Fibroblast of villous mesenchyme (primary cell): ENCODE measurements at regions not wholly inside any gene's neighbourhood (a gene's known extent, or its start where the extent isn't known, plus 50 kb on each side); places are given as distances from the start of the nearest gene placed in this dataset.

Source experiments
- DNase-seq: peaks from one replicate; pipeline ENCODE4 v3.0.0-alpha.2; 2010; ENCODE audit warnings: low read depth
- H3K4me3 ChIP-seq: 2 replicates; pipeline ENCODE4 v1.5.1; 2011; ENCODE audit warnings: low read depth, mild to moderate bottlenecking, low read length
- TF ChIP-seq, protein P1 (sequence below): IDR thresholded peaks from 2 replicates; pipeline ENCODE4 v1.5.1; 2012; ENCODE audit warnings: low read depth, mild to moderate bottlenecking, low read length; ENCODE audit not compliant: insufficient read depth

- H3K4me3 ChIP-seq: no peak overlapping the region
- TF ChIP-seq, protein P1, sequence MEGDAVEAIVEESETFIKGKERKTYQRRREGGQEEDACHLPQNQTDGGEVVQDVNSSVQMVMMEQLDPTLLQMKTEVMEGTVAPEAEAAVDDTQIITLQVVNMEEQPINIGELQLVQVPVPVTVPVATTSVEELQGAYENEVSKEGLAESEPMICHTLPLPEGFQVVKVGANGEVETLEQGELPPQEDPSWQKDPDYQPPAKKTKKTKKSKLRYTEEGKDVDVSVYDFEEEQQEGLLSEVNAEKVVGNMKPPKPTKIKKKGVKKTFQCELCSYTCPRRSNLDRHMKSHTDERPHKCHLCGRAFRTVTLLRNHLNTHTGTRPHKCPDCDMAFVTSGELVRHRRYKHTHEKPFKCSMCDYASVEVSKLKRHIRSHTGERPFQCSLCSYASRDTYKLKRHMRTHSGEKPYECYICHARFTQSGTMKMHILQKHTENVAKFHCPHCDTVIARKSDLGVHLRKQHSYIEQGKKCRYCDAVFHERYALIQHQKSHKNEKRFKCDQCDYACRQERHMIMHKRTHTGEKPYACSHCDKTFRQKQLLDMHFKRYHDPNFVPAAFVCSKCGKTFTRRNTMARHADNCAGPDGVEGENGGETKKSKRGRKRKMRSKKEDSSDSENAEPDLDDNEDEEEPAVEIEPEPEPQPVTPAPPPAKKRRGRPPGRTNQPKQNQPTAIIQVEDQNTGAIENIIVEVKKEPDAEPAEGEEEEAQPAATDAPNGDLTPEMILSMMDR: no peak
- no peak for DNase-seq
These were observed 53.7 kb upstream of the SMAD1 start for GRCh38 chr4:145427991-145428390.

- H3K4me3 ChIP-seq: no peak overlapping the region
- TF ChIP-seq, protein P1: no peak
These were observed 54.4 kb upstream of the SMAD1 start for GRCh38 chr4:145427221-145427620.

GRCh38 chr4:145423017-145423708, 58.5 kb upstream of the SMAD1 start:
- TF ChIP-seq, protein P1: no peak
- no peak overlapping the region for H3K4me3 ChIP-seq
- no peak for DNase-seq

More at GRCh38 chr4:145427221-145427620, 54.4 kb upstream of the SMAD1 start:
- no peak for DNase-seq

DNA sequence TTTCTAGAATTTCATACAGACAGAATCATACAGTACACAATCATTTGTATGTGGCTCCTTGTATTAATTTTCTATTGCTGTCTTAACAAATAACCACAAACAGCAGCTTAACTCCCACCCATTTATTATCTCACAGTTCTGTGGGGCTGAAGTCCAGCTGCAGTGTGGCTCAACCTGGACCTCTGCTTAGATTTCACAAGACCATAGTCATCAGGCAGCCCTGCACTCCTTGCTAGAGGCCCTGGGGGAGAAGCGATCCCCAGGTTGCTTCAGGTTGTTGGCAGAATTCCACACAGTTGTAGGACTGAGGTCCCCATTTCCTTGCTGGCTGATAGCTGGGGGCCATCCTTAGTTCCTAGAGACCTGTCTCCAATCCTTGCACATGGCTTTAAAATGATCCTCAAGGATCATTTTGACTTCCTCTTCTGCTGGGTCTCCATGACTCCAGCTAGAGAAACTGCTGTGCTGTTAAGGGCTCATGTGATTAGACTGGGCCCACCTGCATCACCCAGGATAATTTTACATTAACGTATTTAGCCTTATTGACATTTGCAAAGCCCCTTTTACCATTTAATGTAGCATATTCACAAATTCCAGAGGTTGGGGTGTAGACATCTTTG, 60.9 kb upstream of the SMAD1 start:
- no peak for DNase-seq
- H3K4me3 ChIP-seq: no peak overlapping the region
- TF ChIP-seq, protein P1: no peak

- DNase-seq: no peak
These were observed 62.9 kb upstream of the SMAD1 start for GRCh38 chr4:145418739-145419138.

DNA sequence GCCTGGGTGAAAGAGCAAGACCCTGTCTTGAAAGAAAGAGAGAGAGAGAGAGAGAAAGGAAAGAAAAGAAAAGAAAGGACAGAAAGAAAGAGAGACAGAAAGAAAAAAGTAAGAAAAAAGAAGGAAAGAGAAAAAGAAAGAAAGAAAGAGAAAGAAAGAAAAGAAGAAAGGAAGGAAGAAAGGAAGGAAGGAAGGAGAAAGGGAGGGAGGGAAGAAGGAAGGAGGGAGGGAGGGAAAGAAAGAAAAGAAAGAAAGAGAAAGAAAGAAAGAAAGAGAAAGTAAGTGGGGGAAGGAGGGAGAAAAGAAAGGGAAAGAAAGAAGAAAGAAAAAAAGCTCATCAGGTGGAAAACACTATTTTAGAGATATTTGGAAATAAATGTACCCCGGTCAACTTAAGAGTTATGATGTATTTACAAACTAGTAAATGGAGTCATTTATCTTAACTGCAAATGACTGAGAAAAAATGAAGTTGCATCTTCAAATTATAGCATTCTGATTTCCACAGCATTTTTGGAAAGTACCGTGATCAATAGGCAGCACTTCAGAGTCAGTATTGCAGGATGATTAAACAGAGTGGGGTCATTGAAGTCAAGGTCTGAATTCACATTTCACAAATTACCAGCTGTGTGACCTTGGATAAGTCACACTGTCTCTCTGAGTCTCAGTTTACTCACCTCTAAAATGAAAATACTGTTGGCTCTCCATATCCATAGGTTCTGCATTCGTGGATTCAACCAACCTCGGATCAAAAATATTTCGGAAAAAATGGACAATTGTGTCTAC, 64.1 kb upstream of the SMAD1 start:
- TF ChIP-seq, protein P1: no peak
- no peak overlapping the region for H3K4me3 ChIP-seq
- DNase-seq: no peak

More at GRCh38 chr4:145418739-145419138, 62.9 kb upstream of the SMAD1 start:
- TF ChIP-seq, protein P1: no peak
- no peak overlapping the region for H3K4me3 ChIP-seq
